Ishikawa (cell line): ENCODE measurements at regions not wholly inside any gene's neighbourhood (a gene's known extent, or its start where the extent isn't known, plus 50 kb on each side); places are given as distances from the start of the nearest gene placed in this dataset.

Source experiments
- TAF1 ChIP-seq: IDR thresholded peaks from 2 replicates; pipeline ENCODE4 v1.6.1; 2012; ENCODE audit warnings: low read depth, mild to moderate bottlenecking
- TF ChIP-seq, protein P1 (sequence below): IDR thresholded peaks from 2 replicates; pipeline ENCODE4 v1.6.1; 2012

DNA sequence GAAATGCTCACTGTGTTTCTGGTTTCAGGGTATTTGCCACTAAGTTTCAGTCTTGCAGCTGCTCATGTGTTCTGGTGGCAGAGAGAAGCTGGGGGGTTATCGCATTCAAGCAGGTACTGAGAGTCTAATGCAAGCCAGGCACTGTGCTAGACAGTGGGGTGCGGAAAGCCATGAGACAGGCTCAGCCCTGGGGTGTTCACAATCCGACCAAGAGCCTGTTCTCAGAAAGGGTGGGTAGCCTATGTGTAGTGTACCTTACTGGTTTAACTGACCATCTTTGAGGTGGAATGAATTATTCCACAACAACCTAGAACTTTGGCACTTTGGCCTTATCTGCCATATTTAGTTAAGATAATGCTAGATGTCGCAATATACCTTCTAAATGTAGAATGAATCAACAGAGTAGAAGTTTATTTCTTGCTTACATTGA is 55.3 kb upstream of the ROR1 start:
- no peak for TF ChIP-seq TAF1
- TF ChIP-seq, protein P1, sequence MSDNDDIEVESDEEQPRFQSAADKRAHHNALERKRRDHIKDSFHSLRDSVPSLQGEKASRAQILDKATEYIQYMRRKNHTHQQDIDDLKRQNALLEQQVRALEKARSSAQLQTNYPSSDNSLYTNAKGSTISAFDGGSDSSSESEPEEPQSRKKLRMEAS: no peak
